Globus pallidus (tissue), 1 donor: ENCODE measurements at regions not wholly inside any gene's neighbourhood (a gene's known extent, or its start where the extent isn't known, plus 50 kb on each side); places are given as distances from the start of the nearest gene placed in this dataset.

Source experiments
- DNase-seq: peaks from one replicate; pipeline ENCODE4 v3.0.0-alpha.2; 2015; ENCODE audit warnings: low spot score

- no peak for DNase-seq
These were observed 270.1 kb downstream of the SOX9 start for GRCh38 chr17:72390675-72391508.

DNA sequence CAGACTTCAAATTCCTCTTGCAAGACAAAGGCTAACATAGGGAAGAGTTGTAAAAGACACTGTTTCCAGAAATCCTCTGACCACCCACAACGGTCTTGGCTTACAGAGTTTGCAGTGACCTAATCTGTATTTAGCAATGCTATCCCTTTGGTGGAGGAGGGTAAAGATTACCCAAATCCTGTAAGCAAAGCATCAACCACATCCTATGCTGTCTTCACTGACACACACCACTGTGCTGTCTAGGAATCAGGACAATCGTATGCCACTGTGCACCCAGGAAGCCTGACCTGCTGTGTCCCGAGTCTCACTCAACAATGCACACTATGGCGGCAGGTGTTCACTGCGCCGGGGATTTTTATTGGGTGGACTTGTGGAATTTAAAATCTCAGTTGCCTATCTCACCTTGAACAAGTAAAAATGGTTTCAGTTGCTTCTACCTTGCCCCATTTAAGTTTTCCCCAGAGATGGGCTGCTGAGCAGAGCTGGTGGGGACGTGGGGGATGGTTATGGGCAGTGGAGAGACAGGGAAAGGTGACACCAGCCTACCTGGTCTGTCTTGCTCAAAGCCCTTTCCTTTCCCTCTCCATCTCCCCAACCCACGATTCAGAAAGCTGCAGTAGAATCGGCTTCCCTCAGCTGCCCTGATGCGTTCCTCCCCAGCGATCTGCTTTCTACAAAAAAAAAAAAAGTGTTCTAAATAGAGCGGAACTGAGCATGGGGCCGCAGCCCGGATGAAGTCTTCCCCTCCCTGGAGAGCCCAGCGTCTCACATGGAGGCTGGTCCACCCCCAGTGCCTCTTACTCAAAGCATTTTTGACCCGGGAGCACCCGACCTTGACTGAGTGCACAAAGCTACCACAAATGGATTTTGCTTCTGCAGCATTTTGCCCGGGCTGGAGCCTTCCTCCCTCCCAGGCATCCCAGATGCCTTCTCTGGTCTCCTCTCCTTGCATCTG is 271.5 kb downstream of the SOX9 start:
- no peak for DNase-seq

GRCh38 chr17:72393553-72393952 is 272.7 kb downstream of the SOX9 start:
- DNase-seq = no peak

GRCh38 chr17:72394531-72394930 is 273.7 kb downstream of the SOX9 start:
- no peak for DNase-seq

- DNase-seq = no peak
These were observed 275.3 kb downstream of the SOX9 start for GRCh38 chr17:72396121-72396520.

- DNase-seq = no peak
These were observed 276.4 kb downstream of the SOX9 start for GRCh38 chr17:72397223-72397667.

DNA sequence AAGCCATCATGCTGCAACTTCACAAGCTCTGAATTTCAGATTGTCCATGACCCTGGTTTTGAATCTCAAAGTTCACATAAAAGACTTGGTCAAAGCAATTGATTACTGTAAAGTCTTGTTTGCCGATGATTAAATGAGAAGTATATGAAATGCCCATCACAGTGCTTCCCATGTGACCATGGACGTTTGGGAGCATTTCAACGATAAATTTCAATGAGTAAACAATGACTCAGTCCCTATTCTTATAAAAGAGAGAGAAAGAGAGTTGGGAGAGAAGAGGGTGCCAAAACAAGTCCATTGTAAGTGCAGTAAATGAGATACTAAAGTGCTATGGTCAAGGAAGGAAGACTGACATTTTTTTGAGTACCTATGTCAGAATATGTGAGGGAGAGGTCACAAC is 276.9 kb downstream of the SOX9 start:
- no peak for DNase-seq

DNA sequence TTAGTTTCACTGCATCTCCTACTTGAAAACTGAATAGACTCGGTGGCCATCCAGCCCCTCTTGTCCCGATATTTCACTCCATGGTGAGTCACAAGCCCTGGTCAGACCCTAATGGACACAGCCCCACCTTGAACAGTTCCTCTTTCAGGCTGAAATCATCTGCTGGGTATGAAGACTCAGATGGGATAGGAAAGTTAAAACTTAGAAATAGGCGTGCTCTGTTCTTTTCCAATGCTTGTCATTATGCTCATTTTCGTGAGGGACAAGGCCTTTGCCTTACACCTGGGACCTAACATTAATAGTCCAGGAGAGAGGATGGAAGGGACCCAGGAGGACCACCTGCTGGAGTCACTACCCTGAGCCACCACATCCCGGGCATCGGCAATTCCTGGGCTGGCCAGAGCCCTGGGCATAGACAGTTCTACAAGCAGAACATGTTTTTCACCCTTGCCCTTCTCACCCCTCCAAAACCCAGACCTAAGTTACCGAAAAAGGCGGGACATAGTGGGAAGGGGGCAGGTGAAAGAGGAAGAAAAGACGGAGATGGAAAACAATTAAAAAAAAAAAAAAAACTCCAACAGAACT is 278.3 kb downstream of the SOX9 start:
- DNase-seq = no peak

DNA sequence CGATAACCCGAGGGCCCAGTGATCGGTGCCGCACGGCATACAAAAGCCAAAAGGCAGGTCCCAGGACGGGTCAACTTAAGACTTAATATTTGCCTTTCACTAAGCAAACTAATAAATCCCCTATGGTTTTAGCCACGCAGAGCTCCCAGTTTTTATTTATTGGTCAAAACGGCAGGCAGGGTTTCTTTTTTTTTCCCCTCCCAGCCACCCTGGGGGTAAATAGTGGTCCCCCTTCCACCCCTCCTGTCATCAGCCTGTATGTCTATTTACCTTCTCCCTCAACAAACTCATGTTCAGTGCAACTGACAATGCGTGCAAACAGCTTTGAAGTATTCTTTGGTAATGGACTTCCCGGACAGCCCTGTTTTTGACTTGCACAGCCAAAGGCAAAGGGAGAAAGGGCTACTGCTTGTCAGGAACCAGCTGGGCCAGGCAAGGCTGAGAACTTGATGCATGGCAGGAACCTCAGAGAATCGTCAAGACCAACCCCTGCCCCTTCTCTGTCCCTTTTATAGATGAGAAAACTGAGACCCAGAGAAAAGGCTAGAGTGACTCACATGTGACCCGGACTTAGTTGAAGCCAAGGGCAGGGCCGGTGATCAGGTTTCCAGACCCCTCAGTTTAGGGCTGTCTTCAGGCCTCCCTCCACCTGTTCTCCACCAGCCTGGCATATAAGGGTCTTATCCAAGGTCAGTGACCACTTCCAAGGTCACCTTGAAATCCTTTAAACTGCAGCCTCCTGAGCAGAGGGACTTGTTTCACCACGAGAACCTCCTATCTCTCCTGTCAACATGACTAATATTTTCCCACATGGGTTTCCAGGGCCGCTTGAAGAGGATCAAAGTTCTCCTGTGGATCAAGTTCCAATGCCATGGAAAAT is 279.0 kb downstream of the SOX9 start:
- no peak for DNase-seq

- DNase-seq = no peak
These were observed 279.6 kb downstream of the SOX9 start for GRCh38 chr17:72400488-72400827.

DNA sequence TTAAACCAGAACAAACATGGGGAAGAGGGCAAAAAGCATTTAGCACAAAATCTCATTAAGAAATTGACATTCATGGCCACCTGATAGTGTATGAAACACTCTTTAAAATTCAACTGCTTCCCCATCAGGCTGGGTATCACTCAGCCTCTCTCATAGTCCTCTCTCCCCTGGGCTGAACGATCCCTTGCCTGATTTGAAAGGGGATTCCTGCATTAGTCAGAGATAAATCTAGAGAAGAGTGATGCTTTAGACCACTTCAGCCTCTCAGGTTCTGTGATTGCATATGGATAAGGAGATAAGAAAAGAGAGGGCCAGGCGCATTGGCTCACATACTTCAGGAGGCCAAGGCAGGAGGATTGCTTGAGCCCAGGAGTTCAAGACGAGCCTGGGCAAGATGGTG is 280.0 kb downstream of the SOX9 start:
- no peak for DNase-seq

DNA sequence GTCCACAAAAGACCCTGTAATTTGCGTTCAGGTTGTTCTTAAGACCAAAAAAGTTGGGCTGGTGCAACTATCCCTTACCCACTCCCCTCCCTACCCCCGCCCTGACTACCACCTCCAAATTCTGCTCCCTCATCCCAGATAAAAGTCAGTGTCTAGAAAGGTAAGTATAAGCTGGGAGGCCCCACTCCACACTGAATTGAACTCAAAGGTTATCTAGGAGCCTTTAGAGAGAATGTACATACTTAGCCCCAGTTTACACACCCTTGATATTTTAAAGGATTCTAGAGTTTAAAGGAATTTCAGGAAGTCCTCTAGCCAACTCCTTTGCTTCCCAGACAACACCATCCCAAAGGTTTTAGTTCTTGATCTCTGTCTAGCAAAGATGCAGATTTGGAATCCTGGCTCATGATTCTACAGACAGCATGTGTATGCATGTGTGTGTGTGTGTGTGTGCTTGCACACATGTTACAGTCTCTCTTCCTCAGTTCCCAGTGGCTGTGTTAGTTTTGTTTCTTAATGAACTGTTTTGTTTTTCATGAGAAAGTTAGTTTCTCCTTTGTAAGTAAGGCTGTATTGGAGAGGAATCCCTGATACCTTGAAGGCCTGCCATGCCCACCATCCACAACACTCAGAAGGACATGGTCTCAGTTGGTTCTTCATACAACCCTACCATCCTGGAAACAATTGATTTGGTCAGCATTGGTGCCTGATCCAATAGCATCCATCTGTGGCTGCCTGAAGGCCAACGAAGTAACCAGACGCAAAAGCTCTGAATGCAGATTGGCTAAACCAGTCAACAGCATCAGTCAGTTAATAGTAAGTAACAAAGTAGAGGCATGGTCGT is 281.3 kb downstream of the SOX9 start:
- DNase-seq = no peak

- DNase-seq = no peak
These were observed 281.9 kb downstream of the SOX9 start for GRCh38 chr17:72402727-72403210.

DNA sequence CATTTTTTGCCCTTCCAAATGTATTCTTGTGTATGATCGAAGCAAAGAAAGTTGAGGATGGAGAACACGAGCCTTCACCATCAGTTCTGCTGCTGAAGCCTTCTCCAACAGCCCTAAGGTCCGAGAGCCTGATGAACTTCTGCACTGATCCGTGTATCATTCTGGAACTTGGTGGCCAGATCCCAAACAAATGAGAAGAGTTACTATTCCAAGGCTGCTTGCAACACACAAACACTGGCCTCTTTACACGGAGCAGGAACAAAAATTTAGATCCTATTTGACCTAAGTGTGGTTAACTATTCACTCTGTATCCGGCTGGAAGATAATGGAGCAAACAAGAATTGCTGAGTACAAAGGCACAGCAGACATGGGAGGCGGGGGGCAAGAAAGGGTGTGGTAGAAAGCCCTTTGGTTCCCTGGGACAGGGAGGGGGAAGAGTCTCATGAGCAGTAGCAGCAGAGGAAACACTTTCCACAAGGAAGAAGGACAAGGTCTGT is 282.9 kb downstream of the SOX9 start:
- no peak for DNase-seq

GRCh38 chr17:72404872-72405271 is 284.1 kb downstream of the SOX9 start:
- DNase-seq = no peak

DNA sequence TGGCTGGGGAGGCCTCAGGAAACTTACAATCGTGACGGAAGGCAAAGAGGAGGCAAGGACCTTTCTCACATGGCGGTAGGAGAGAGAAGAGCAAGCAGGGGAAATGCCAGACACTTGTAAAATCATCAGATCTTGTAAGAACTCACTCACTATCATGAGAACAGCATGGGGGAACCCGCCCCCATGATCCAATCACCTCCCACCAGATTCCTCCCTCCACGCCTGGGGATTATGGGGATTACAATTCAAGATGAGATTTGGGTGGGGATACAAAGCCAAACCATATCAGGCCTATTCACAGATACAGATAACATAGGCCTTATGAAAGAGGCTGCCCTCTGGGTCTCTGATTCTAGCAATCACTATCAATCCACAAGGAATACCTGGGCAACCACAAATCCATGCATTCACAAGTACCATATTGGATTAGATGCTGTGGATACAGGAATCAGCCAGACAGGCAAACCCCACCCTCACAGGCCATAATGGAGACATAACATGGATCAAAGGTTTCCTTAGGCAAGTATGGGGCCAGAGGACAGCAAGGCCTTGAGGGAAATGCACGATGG is 284.9 kb downstream of the SOX9 start:
- DNase-seq = no peak

GRCh38 chr17:72406498-72406897 is 285.7 kb downstream of the SOX9 start:
- no peak for DNase-seq

DNA sequence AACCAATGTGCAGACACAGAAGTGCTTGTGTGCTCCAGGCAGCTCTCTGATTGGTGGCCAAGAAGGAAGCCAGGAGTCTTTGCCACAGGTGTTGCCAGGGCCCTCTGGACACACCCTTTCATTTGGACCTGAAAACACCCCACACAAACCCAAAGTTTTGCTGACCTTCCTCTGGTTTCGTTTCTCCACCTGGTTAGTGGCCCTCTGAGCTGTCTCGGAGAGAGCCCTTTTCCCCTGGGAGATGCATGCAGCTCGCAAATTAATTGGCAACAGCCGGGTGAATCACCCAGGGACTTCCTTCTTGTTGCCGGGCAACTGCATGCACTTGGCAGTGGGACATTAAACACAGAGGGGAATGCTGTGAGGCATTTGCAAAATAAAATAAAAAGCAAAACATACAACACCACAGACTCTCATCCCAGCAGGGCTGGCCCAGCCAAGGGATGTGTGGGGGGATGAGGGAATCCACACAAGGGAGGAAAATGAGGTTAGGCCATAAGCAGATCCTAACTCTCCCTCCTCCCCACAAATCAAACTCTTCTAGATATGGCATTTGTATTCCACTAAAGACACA is 286.6 kb downstream of the SOX9 start:
- peak; percentile 38 for DNase-seq

DNA sequence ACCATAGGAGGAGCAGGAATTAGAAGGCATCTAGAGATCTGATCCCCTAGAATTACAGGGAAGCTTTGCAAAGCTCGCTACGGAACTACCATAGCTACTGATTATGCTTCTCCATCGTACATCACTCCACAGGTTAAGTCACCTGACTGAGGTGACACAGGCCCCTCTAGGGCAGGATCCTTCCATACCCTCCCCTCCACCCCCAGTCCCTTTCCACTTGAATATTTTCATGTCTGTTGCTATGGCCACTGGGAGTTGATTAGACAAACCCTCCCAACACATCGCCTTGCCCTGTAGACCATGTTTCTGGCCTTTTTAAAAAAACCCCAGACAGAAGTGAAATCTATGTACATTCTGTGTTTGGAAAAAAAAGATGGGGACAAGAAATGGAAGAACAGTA is 287.1 kb downstream of the SOX9 start:
- no peak for DNase-seq

GRCh38 chr17:72408641-72409040 is 287.8 kb downstream of the SOX9 start:
- DNase-seq = no peak
